SU-DHL-6 (cell line): ENCODE measurements at regions not wholly inside any gene's neighbourhood (a gene's known extent, or its start where the extent isn't known, plus 50 kb on each side); places are given as distances from the start of the nearest gene placed in this dataset.
"Not testable (repeated sequence)": the region's sequence is repeated elsewhere in the genome, so short reads cannot be mapped to it uniquely, and the experiment has no call there.

Experiments used
- CTCF ChIP-seq: fragments of 200-600 bp; sonication (generic); IDR thresholded peaks from one replicate; pipeline ENCODE4 v1.5.1; 2017; ENCODE audit warnings: antibody characterized with exemption, mild to moderate bottlenecking, low read length, moderate library complexity; ENCODE audit not compliant: insufficient read depth, poor library complexity, severe bottlenecking
- EZH2phosphoT487 ChIP-seq: fragments of 200-600 bp; sonication (generic), shearing (Covaris generic); conservative IDR thresholded peaks from 2 replicates; pipeline ENCODE4 v1.6.1; 2018; ENCODE audit warnings: mild to moderate bottlenecking, antibody characterized with exemption, low read length, moderate library complexity, mixed read lengths

- not testable (repeated sequence) for TF ChIP-seq CTCF, EZH2phosphoT487
These were observed 117.5 kb upstream of the TOP1 start for GRCh38 chr20:40911152-40911551.
